ENCODE measurements at regions not wholly inside any gene's neighbourhood (a gene's known extent, or its start where the extent isn't known, plus 50 kb on each side); places are given as distances from the start of the nearest gene placed in this dataset.

DNA sequence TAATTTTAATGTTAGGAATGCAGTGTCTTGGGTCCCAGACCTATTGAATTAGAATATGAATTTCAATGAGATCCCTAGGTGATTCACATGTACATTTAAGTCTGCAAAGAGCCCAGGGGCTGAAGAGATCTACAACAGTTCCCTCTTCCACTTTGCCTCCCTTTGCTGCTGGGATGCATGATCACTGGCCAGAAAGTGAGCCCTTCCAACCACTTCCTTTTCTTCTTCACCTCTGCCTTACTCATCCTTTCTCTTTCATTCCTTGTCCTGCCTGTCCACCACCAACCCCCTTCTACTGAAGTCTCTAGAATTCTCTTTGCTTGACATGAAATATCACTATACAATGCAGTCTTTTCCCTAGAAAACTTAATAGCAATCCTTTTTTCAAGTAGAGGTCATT is 222.4 kb upstream of the LRIG1 start:
- H3F3A ChIP-seq (ENCODE audit: insufficient read depth, low read depth) = no peaks in the 10 kb centered on the region
- DNase-seq = no peak
- TF ChIP-seq EZH2 (IDR thresholded peaks at IDR 0.05; ENCODE audit: low read depth) = no peak
- TF ChIP-seq, protein P1, sequence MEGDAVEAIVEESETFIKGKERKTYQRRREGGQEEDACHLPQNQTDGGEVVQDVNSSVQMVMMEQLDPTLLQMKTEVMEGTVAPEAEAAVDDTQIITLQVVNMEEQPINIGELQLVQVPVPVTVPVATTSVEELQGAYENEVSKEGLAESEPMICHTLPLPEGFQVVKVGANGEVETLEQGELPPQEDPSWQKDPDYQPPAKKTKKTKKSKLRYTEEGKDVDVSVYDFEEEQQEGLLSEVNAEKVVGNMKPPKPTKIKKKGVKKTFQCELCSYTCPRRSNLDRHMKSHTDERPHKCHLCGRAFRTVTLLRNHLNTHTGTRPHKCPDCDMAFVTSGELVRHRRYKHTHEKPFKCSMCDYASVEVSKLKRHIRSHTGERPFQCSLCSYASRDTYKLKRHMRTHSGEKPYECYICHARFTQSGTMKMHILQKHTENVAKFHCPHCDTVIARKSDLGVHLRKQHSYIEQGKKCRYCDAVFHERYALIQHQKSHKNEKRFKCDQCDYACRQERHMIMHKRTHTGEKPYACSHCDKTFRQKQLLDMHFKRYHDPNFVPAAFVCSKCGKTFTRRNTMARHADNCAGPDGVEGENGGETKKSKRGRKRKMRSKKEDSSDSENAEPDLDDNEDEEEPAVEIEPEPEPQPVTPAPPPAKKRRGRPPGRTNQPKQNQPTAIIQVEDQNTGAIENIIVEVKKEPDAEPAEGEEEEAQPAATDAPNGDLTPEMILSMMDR (conservative IDR thresholded peaks at IDR 0.05) = no peak
- H3K27ac ChIP-seq = no peak overlapping the region
- no peaks in the 10 kb centered on the region for H3K27me3 ChIP-seq (ENCODE audit: insufficient read depth, low read depth)
- POLR2A ChIA-PET (ENCODE audit: unreplicated experiment) = no interaction called here
- H3K4me2 ChIP-seq = no peak overlapping the region
- H3K9me3 ChIP-seq (ENCODE audit: insufficient read depth, low read depth) = no peaks in the 10 kb centered on the region
- intact Hi-C loops (cut with micrococcal nuclease; ENCODE audit: unreplicated experiment) = no loop called here
- no peaks in the 10 kb centered on the region for H3K79me2 ChIP-seq (ENCODE audit: low read depth)
- no peaks in the 10 kb centered on the region for H3K9me2 ChIP-seq (ENCODE audit: insufficient read depth)
- H2AFZ ChIP-seq = no peak overlapping the region
- no peaks in the 10 kb centered on the region for H3K4me1 ChIP-seq (replicated peaks; ENCODE audit: insufficient read depth)
- BruUV-seq (replicated peaks) = no TSS peak
- CTCF ChIA-PET = no interaction called here
- no peaks in the 10 kb centered on the region for H4K20me1 ChIP-seq (ENCODE audit: insufficient read depth)
- no peaks in the 10 kb centered on the region for H3K36me3 ChIP-seq (ENCODE audit: low read depth)
- H3K4me3 ChIP-seq = no peak overlapping the region

DNA sequence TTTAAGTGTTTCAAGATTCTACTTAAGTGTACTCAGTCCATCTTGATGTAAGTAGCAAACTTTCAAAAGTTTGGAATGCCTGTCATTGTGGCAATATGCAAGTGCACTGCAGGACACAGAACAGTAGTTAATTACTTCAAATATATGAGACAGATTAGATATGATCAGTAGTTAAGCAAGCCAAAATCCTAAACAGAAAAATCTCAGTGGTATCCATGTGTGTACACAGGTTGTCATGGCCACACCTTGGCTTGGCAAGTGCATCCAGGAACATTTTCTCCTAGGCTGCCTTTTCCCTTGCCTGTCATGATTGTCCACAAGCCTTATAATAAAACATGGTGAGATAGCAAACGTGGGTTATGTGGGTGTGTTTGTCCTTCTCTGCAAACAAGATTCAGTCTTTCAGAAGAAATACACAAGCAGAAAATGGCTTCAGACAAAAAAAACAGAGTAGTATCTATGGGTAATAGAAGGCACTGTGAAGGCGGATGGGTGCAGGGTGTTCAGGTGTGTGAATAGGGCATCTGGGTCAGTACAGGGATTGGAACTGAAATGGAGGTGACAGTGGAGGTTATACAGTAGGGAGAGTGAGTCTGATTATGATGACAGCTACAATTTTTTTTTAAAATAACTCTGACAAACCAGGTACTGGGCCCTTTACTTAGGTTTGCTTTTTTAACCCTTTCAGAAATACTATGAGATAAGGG is 229.0 kb upstream of the LRIG1 start:
- ChIA-PET CTCF (no interaction called here), POLR2A (ENCODE audit: unreplicated experiment) (no interaction called here)
- H3K4me3 ChIP-seq = no peak overlapping the region
- intact Hi-C loops (cut with micrococcal nuclease; ENCODE audit: unreplicated experiment) = no loop called here
- no peaks in the 10 kb centered on the region for H4K20me1 ChIP-seq (ENCODE audit: insufficient read depth)
- no peak overlapping the region for H3K4me2 ChIP-seq
- H3K9me3 ChIP-seq (ENCODE audit: insufficient read depth, low read depth) = no peaks in the 10 kb centered on the region
- H3K36me3 ChIP-seq (ENCODE audit: low read depth) = no peaks in the 10 kb centered on the region
- H3K9me2 ChIP-seq (ENCODE audit: insufficient read depth) = no peaks in the 10 kb centered on the region
- no peaks in the 10 kb centered on the region for H3K27me3 ChIP-seq (ENCODE audit: insufficient read depth, low read depth)
- no TSS peak for BruUV-seq (replicated peaks)
- peak in 1 of 2 experiments; percentile 52 for DNase-seq
- no peaks in the 10 kb centered on the region for H3K79me2 ChIP-seq (ENCODE audit: low read depth)
- no peak overlapping the region for H2AFZ ChIP-seq
- TF ChIP-seq, protein P1 (conservative IDR thresholded peaks at IDR 0.05) = no peak
- no peak for TF ChIP-seq EZH2 (IDR thresholded peaks at IDR 0.05; ENCODE audit: low read depth)
- no peaks in the 10 kb centered on the region for H3F3A ChIP-seq (ENCODE audit: insufficient read depth, low read depth)
- H3K4me1 ChIP-seq (replicated peaks; ENCODE audit: insufficient read depth) = no peaks in the 10 kb centered on the region
- H3K27ac ChIP-seq = no peak overlapping the region

DNA sequence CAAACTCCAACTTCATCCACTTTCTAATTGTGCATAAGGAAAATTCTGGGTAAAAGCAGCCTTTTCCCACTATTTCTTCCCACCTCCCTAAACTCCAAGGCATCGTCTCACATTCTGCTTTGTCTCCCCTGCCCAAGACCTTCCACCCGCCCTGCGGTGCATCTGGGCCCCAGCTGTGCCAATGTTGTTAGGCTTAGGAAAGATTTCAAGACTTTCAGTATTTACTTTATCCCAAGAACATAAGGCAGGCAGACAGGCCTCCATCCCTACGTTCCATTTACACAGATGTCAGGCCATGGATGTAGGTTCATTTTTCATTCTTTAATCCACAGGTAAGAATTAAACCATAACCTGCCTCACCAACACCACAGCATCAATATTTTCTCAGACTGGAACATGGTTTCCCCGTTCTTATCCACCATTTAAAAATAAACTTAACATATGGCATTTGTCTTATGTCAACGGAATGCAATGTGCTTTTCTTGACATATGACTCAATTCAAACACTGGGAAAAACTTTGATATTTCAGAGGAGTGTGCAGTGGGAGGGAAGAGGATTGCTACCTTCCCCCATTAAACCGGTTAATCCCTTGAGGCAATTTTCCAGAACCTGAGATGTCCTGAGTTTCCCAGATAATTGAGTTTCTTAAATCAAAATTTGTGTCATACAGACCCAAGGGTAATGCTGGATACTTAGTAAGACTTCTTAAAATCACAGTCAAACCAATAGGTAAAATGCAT is 238.0 kb upstream of the LRIG1 start:
- TF ChIP-seq, protein P1 (conservative IDR thresholded peaks at IDR 0.05) = no peak
- TF ChIP-seq EZH2 (IDR thresholded peaks at IDR 0.05; ENCODE audit: low read depth) = no peak
- no peaks in the 10 kb centered on the region for H4K20me1 ChIP-seq (ENCODE audit: insufficient read depth)
- no peaks in the 10 kb centered on the region for H3K27me3 ChIP-seq (ENCODE audit: insufficient read depth, low read depth)
- intact Hi-C loops (cut with micrococcal nuclease; ENCODE audit: unreplicated experiment) = no loop called here
- peaks cover 29% of the 10 kb centered on the region for H3K4me1 ChIP-seq (replicated peaks; ENCODE audit: insufficient read depth)
- ChIA-PET CTCF (no interaction called here), POLR2A (ENCODE audit: unreplicated experiment) (no interaction called here)
- H3K9me3 ChIP-seq (ENCODE audit: insufficient read depth, low read depth) = no peaks in the 10 kb centered on the region
- H2AFZ ChIP-seq = no peak overlapping the region
- no peak overlapping the region for H3K4me2 ChIP-seq
- no peaks in the 10 kb centered on the region; the same call in 1 of the 2 replicates for H3F3A ChIP-seq (ENCODE audit: insufficient read depth, low read depth)
- no TSS peak for BruUV-seq (replicated peaks)
- no peaks in the 10 kb centered on the region for H3K36me3 ChIP-seq (ENCODE audit: low read depth)
- DNase-seq = peak in 1 of 2 experiments; percentile 51
- 0 out of 2 replicates have a peak overlapping the region, but pooled peaks have one; percentile 89 for H3K27ac ChIP-seq
- H3K4me3 ChIP-seq = no peak overlapping the region
- no peaks in the 10 kb centered on the region for H3K79me2 ChIP-seq (ENCODE audit: low read depth)
- H3K9me2 ChIP-seq (ENCODE audit: insufficient read depth) = no peaks in the 10 kb centered on the region
